ENCODE measurements at regions not wholly inside any gene's neighbourhood (a gene's known extent, or its start where the extent isn't known, plus 50 kb on each side); places are given as distances from the start of the nearest gene placed in this dataset.

DNA sequence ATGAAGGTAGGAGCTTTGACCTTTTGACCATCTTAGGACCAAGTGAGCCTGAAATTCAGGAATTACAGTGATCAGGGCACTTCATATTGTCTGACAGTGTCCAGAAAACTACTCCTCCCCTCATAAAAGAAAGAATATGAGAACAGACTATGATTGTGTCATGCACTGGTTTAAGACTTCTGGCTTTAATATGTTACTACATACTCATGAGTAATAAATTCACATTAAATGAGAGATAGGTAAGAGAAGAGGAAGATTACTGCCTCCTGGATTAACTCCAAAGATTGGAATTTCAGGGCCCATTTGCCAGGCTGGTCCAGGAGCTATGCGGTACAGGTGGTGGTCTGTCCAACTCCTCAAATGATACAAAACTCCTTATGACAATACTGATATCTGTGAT is 213.5 kb upstream of the ADRA1B start:
- Histone ChIP-seq H3K9me3 (no peaks in the 10 kb centered on the region), H3K27ac (no peak overlapping the region), H3K36me3 (no peaks in the 10 kb centered on the region), H3K27me3 (no peaks in the 10 kb centered on the region), H3K4me3 (no peak overlapping the region), H3K4me1 (no peaks in the 10 kb centered on the region)
- intact Hi-C loops (cut with DNase I; ENCODE audit: low total_unique reads) = no loop called here
- TF ChIP-seq, protein P1, sequence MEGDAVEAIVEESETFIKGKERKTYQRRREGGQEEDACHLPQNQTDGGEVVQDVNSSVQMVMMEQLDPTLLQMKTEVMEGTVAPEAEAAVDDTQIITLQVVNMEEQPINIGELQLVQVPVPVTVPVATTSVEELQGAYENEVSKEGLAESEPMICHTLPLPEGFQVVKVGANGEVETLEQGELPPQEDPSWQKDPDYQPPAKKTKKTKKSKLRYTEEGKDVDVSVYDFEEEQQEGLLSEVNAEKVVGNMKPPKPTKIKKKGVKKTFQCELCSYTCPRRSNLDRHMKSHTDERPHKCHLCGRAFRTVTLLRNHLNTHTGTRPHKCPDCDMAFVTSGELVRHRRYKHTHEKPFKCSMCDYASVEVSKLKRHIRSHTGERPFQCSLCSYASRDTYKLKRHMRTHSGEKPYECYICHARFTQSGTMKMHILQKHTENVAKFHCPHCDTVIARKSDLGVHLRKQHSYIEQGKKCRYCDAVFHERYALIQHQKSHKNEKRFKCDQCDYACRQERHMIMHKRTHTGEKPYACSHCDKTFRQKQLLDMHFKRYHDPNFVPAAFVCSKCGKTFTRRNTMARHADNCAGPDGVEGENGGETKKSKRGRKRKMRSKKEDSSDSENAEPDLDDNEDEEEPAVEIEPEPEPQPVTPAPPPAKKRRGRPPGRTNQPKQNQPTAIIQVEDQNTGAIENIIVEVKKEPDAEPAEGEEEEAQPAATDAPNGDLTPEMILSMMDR (IDR thresholded peaks at IDR 0.05) = no peak
- no peak for TF ChIP-seq POLR2A (IDR thresholded peaks at IDR 0.05)
- DNase-seq = no peak

DNA sequence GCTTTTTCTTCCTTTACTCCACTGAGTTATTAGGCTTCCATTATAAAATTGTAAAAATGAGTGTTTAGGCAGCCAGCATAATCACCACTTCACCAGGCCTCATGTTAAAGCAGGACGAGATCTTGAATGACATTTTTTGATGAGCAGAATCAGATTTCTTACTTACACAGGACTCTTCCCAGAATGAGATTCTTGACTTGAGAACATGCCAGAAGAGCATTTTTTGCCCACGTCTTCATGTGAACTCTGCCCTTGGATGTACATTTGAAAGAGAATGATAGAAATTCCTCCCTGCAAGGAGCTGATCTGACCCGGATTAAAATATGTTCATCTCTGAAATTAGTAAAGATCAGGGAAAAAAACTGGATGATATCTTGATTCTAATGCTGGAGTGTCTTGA is 212.1 kb upstream of the ADRA1B start:
- Histone ChIP-seq H3K4me1 (no peaks in the 10 kb centered on the region), H3K4me3 (no peak overlapping the region), H3K27me3 (no peaks in the 10 kb centered on the region), H3K27ac (no peak overlapping the region), H3K9me3 (no peaks in the 10 kb centered on the region), H3K36me3 (no peaks in the 10 kb centered on the region)
- no peak for DNase-seq
- TF ChIP-seq, protein P1 (IDR thresholded peaks at IDR 0.05) = no peak
- TF ChIP-seq POLR2A (IDR thresholded peaks at IDR 0.05) = no peak
- intact Hi-C loops (cut with DNase I; ENCODE audit: low total_unique reads) = no loop called here

- Histone ChIP-seq H3K27me3 (no peaks in the 10 kb centered on the region), H3K9me3 (no peaks in the 10 kb centered on the region), H3K36me3 (no peaks in the 10 kb centered on the region), H3K4me1 (no peaks in the 10 kb centered on the region), H3K27ac (no peak overlapping the region), H3K4me3 (no peak overlapping the region)
- no peak for DNase-seq
- intact Hi-C loops (cut with DNase I; ENCODE audit: low total_unique reads) = no loop called here
- TF ChIP-seq, protein P1 (IDR thresholded peaks at IDR 0.05) = no peak
- no peak for TF ChIP-seq POLR2A (IDR thresholded peaks at IDR 0.05)
Observed at GRCh38 chr5:159705948-159706347, 210.3 kb upstream of the ADRA1B start.

DNA sequence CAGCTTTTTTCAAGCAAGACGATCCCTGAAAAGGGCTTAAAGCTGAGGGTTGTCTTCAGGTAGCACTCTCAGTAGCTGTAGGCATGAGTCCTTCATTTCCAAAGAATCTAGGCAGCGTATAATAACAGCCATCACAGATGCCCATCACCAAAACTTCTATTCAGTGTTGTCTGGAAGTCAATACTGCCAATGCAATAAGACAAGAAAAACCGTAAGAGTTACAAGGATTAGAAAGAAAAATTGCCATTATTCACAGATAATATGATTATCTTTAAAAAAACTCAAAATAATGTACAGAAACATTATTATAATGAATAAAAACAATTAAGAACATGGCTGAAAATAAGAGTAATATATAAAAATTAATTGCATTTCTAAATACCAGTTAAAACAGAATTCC is 208.2 kb upstream of the ADRA1B start:
- H3K27me3 ChIP-seq = no peaks in the 10 kb centered on the region
- H3K36me3 ChIP-seq = no peaks in the 10 kb centered on the region
- H3K27ac ChIP-seq = no peak overlapping the region
- intact Hi-C loops (cut with DNase I; ENCODE audit: low total_unique reads) = no loop called here
- no peak overlapping the region for H3K4me3 ChIP-seq
- no peak for TF ChIP-seq POLR2A (IDR thresholded peaks at IDR 0.05)
- TF ChIP-seq, protein P1 (IDR thresholded peaks at IDR 0.05) = no peak
- H3K9me3 ChIP-seq = no peaks in the 10 kb centered on the region
- no peaks in the 10 kb centered on the region for H3K4me1 ChIP-seq
- DNase-seq = no peak

- Histone ChIP-seq H3K9me3 (no peaks in the 10 kb centered on the region), H3K27ac (no peak overlapping the region), H3K4me3 (no peak overlapping the region), H3K4me1 (no peaks in the 10 kb centered on the region), H3K27me3 (no peaks in the 10 kb centered on the region), H3K36me3 (no peaks in the 10 kb centered on the region)
- TF ChIP-seq, protein P1 (IDR thresholded peaks at IDR 0.05) = no peak
- no peak for TF ChIP-seq POLR2A (IDR thresholded peaks at IDR 0.05)
- intact Hi-C loops (cut with DNase I; ENCODE audit: low total_unique reads) = no loop called here
- no peak for DNase-seq
Observed at GRCh38 chr5:159712672-159713071, 203.6 kb upstream of the ADRA1B start.

Measured in uterus (tissue), 3 donors.